ENCODE measurements at regions not wholly inside any gene's neighbourhood (a gene's known extent, or its start where the extent isn't known, plus 50 kb on each side); places are given as distances from the start of the nearest gene placed in this dataset.

DNA sequence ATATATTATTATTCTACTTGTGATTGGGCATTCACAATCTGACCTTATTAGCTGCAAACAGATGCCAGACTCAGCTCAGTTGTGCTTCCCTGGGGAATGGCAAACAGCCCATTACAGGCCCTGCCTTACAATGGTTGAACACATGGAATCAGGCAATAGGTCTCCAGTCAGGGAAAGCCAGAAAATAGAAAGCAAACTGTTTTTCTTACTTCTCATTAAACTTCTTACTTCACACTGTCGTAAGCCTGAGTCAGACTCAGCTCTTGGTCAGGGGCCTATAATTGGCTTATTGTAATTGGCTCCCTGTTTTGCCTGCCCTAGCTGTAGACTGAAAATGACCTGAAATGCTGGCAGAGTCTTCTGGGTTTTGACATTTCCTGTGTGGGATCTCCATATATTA, 77.0 kb upstream of the CA10 start:
- TF ChIP-seq, protein P1, sequence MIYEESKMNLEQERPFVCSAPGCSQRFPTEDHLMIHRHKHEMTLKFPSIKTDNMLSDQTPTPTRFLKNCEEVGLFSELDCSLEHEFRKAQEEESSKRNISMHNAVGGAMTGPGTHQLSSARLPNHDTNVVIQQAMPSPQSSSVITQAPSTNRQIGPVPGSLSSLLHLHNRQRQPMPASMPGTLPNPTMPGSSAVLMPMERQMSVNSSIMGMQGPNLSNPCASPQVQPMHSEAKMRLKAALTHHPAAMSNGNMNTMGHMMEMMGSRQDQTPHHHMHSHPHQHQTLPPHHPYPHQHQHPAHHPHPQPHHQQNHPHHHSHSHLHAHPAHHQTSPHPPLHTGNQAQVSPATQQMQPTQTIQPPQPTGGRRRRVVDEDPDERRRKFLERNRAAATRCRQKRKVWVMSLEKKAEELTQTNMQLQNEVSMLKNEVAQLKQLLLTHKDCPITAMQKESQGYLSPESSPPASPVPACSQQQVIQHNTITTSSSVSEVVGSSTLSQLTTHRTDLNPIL (CRISPR knock-in tag; IDR thresholded peaks at IDR 0.05; ENCODE audit: low read depth) = no peak
- TF ChIP-seq RARB (CRISPR knock-in tag; IDR thresholded peaks at IDR 0.05) (no peak), CSDC2 (CRISPR knock-in tag; IDR thresholded peaks at IDR 0.05) (no peak), ZFP3 (CRISPR knock-in tag; IDR thresholded peaks at IDR 0.05) (no peak), ZNF565 (CRISPR knock-in tag; conservative IDR thresholded peaks at IDR 0.05; ENCODE audit: low read depth) (no peak), ZNF8 (CRISPR knock-in tag; IDR thresholded peaks at IDR 0.05) (no peak), ZNF70 (CRISPR knock-in tag; IDR thresholded peaks at IDR 0.05) (no peak), TOX (CRISPR knock-in tag; IDR thresholded peaks at IDR 0.05; ENCODE audit: borderline replicate concordance) (no peak), ISL1 (CRISPR knock-in tag; IDR thresholded peaks at IDR 0.05) (no peak), ARNTL (CRISPR knock-in tag; IDR thresholded peaks at IDR 0.05; ENCODE audit: borderline replicate concordance, low read depth) (no peak), BACH2 (CRISPR knock-in tag; IDR thresholded peaks at IDR 0.05; ENCODE audit: borderline replicate concordance) (no peak)
- TF ChIP-seq, protein P2, sequence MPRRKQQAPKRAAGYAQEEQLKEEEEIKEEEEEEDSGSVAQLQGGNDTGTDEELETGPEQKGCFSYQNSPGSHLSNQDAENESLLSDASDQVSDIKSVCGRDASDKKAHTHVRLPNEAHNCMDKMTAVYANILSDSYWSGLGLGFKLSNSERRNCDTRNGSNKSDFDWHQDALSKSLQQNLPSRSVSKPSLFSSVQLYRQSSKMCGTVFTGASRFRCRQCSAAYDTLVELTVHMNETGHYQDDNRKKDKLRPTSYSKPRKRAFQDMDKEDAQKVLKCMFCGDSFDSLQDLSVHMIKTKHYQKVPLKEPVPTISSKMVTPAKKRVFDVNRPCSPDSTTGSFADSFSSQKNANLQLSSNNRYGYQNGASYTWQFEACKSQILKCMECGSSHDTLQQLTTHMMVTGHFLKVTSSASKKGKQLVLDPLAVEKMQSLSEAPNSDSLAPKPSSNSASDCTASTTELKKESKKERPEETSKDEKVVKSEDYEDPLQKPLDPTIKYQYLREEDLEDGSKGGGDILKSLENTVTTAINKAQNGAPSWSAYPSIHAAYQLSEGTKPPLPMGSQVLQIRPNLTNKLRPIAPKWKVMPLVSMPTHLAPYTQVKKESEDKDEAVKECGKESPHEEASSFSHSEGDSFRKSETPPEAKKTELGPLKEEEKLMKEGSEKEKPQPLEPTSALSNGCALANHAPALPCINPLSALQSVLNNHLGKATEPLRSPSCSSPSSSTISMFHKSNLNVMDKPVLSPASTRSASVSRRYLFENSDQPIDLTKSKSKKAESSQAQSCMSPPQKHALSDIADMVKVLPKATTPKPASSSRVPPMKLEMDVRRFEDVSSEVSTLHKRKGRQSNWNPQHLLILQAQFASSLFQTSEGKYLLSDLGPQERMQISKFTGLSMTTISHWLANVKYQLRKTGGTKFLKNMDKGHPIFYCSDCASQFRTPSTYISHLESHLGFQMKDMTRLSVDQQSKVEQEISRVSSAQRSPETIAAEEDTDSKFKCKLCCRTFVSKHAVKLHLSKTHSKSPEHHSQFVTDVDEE (CRISPR knock-in tag; IDR thresholded peaks at IDR 0.05) = no peak
- TF ChIP-seq, protein P3, sequence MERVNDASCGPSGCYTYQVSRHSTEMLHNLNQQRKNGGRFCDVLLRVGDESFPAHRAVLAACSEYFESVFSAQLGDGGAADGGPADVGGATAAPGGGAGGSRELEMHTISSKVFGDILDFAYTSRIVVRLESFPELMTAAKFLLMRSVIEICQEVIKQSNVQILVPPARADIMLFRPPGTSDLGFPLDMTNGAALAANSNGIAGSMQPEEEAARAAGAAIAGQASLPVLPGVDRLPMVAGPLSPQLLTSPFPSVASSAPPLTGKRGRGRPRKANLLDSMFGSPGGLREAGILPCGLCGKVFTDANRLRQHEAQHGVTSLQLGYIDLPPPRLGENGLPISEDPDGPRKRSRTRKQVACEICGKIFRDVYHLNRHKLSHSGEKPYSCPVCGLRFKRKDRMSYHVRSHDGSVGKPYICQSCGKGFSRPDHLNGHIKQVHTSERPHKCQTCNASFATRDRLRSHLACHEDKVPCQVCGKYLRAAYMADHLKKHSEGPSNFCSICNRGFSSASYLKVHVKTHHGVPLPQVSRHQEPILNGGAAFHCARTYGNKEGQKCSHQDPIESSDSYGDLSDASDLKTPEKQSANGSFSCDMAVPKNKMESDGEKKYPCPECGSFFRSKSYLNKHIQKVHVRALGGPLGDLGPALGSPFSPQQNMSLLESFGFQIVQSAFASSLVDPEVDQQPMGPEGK (CRISPR knock-in tag; IDR thresholded peaks at IDR 0.05; ENCODE audit: borderline replicate concordance) = no peak
- TF ChIP-seq, protein P4, sequence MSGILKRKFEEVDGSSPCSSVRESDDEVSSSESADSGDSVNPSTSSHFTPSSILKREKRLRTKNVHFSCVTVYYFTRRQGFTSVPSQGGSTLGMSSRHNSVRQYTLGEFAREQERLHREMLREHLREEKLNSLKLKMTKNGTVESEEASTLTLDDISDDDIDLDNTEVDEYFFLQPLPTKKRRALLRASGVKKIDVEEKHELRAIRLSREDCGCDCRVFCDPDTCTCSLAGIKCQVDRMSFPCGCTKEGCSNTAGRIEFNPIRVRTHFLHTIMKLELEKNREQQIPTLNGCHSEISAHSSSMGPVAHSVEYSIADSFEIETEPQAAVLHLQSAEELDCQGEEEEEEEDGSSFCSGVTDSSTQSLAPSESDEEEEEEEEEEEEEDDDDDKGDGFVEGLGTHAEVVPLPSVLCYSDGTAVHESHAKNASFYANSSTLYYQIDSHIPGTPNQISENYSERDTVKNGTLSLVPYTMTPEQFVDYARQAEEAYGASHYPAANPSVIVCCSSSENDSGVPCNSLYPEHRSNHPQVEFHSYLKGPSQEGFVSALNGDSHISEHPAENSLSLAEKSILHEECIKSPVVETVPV (CRISPR knock-in tag; IDR thresholded peaks at IDR 0.05) = no peak

All from SK-N-SH treated with all-trans-retinoic acid at 6 μM for 48 hours (cell line).